GM12874 (cell line): ENCODE measurements at regions not wholly inside any gene's neighbourhood (a gene's known extent, or its start where the extent isn't known, plus 50 kb on each side); places are given as distances from the start of the nearest gene placed in this dataset.

Experiments
- CTCF ChIP-seq: IDR thresholded peaks from 2 replicates; pipeline ENCODE4 v1.5.1; 2011; ENCODE audit warnings: low read depth, mild to moderate bottlenecking, control low read depth, low read length, moderate library complexity; ENCODE audit not compliant: insufficient read depth

- no peak for TF ChIP-seq CTCF
Measured at GRCh38 chr17:43332230-43332629, 66.6 kb upstream of the ARL4D start.

DNA sequence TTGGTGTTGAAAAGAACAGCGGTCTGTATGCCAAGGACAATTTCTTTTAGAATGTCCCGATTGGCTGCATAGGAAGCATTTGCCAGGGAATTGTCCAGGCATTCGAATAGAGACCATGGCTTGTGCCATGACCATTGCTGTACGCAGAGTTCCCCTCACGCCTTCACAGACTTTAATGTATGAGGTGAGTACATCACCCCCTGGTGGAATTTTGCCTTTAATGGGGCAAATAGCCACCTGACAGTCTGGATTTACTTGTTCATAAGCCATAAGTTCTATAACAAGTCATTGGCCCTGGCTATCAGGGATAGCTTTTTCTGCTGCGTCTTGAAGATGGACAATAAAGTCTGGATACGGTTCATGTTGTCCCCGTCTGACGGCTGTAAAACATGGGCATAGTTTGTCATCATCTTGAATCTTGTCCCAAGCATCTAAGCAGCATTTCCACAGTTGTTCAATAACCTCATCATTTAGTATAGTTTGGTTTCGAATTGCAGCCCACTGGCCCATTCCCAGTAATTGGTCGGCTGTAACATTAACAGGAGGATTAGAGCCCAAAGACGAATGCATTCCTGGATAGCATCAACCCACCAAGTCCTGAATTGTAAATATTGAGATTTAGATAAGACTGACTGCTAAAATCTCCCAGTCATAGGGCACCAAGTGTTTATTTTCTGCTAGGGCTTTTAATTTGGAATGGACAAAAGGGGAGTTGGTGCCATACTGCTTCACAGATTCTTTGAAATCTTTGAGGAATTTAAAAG, 67.7 kb upstream of the ARL4D start:
- TF ChIP-seq CTCF, result no peak

DNA sequence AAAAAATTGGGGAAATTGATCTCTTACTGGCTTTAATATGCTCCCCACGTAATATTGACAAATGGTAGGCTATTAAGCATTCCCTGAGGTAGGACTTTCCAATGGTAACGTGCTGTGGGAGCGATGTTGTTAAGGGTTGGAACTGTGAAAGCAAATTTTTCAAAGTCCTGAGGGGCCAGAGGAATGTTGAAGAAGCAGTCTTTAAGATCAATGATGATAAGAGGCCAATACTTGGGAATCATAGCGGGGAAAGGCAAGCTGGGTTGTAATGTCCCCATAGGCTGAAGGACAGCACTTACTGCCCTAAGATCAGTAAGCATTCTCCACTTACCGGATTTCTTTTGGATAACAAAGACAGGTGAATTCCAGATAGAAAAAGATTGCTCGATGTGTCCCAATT, 69.6 kb upstream of the ARL4D start:
- no peak for TF ChIP-seq CTCF

DNA sequence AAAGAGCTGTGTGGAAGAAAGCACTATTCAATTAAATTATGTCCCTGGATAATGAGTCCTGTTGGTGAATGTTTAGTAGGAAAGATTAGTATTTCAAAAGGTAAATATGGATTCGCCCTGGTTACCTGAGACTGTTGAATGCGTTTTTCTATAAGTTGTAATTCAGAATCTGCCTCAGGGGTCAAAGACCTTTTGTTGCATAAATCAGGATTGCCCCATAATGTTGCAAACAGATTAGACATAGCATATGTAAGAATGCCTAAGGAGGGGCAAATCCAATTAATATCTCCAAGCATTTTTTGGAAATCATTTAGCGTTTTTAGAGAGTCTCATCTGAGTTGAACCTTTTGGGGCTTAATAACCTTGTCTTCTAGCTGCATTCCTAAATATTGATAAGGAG, 70.1 kb upstream of the ARL4D start:
- TF ChIP-seq CTCF, result no peak

- TF ChIP-seq CTCF, result no peak
Measured at GRCh38 chr17:43327834-43328420, 70.9 kb upstream of the ARL4D start.

- no peak for TF ChIP-seq CTCF
Measured at GRCh38 chr17:43327421-43327820, 71.4 kb upstream of the ARL4D start.

DNA sequence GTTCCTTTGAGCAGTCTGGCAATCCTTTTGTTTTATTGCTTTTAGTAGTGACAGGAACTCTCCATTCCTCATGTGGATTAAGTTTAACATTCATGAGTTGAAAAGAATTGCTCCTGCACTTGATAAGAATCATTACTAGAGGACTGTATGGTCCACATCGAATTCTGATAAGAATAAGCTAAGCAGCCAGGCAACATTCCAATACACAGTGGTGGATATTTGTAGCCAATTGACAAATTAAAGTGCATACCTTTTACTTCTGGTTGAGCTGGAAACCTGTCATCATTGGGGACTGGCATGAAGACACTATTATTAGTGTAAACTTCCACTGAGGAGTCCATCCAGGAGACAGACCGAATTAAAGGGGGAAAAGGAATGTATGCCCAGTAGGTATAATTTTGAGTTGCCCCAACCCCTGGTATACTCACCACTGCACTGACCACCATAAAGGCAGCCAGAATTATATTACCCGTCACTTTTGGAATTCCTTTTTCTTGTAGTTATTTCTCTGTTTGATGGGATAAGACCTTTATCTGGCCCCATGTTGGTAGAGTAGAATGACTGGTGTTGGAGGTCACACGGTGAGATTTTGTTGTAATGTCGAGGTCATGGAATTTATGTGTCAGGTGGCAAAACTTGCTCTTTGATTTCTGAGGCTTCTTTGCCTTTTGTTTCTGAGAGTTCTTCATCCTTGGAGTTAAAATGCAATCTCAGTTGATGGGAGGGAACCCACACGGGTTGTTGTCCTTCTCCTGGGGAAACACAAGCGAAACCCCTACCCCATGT, 72.1 kb upstream of the ARL4D start:
- TF ChIP-seq CTCF, result no peak
